Kidney (tissue), 13 donors: ENCODE measurements at regions not wholly inside any gene's neighbourhood (a gene's known extent, or its start where the extent isn't known, plus 50 kb on each side); places are given as distances from the start of the nearest gene placed in this dataset.

Experiments used
- DNase-seq, 5 donors: peaks; one replicate each; pipeline ENCODE4 v3.0.0-alpha.2; 2013 to 2020
- FAIRE-seq: peaks from 2 replicates; lab custom pipeline; 2012; peaks lifted over from hg19 to GRCh38; lab: Jason Lieb, UNC
- H3K27ac ChIP-seq, 2 donors: one replicate each; pipeline ENCODE4 v1.7.0; 2013; ENCODE audit warnings: low read depth in 2 of 2, low read length in 2 of 2, inconsistent platforms in 1 of 2
- H3K27me3 ChIP-seq: one replicate; pipeline ENCODE4 v1.7.1; 2013; ENCODE audit warnings: low read length, inconsistent platforms; ENCODE audit not compliant: control insufficient read depth, insufficient read depth
- H3K36me3 ChIP-seq, 3 donors: one replicate each; pipeline versions ENCODE4 v1.7.0 to v1.7.1; 2013; ENCODE audit warnings: low read length in 3 of 3, control low read depth in 1 of 3, inconsistent platforms in 1 of 3; ENCODE audit not compliant: insufficient read depth in 3 of 3, control insufficient read depth in 2 of 3
- H3K4me1 ChIP-seq, 3 donors: one replicate each; pipeline versions ENCODE4 v1.7.0 to v1.7.1; 2013; ENCODE audit warnings: low read length in 3 of 3, inconsistent platforms in 1 of 3, low read depth in 1 of 3; ENCODE audit not compliant: control insufficient read depth in 2 of 3, insufficient read depth in 2 of 3
- H3K4me3 ChIP-seq, 3 donors: one replicate each; pipeline versions ENCODE4 v1.7.0 to v1.8.1; 2013; ENCODE audit warnings: low read length in 3 of 3, control low read depth in 1 of 3, inconsistent platforms in 1 of 3
- H3K9ac ChIP-seq, 3 donors: one replicate each; pipeline versions ENCODE4 v1.7.0 to v1.7.1; 2013; ENCODE audit warnings: low read length in 3 of 3, control low read depth in 1 of 3, inconsistent platforms in 1 of 3
- H3K9me3 ChIP-seq, 3 donors: one replicate each; pipeline versions ENCODE4 v1.7.0 to v1.7.1; 2013; ENCODE audit warnings: low read length in 3 of 3, control low read depth in 1 of 3, inconsistent platforms in 1 of 3; ENCODE audit not compliant: control insufficient read depth in 2 of 3, insufficient read depth in 1 of 3
- intact Hi-C: fragments of 100-400 bp; cut with DNase I; formaldehyde crosslinking; loops from one replicate; pipeline ENCODE4 v1.11.1; 2022
- TF ChIP-seq, protein P1 (sequence below): IDR thresholded peaks from 3 replicates; pipeline ENCODE4 v1.5.1; 2012; ENCODE audit warnings: mild to moderate bottlenecking, moderate library complexity, borderline replicate concordance; ENCODE audit not compliant: insufficient read depth; ENCODE audit errors: extremely low read depth
- donor health status: control.
- donor health status: control.
- donor health status: control.
- donor health status: control.
- donor health status: control.
- donor health status: DM: yes; HTN: yes; CAD: no.
- donor health status: Normal renal cell carcinoma (clear cell type).

DNA sequence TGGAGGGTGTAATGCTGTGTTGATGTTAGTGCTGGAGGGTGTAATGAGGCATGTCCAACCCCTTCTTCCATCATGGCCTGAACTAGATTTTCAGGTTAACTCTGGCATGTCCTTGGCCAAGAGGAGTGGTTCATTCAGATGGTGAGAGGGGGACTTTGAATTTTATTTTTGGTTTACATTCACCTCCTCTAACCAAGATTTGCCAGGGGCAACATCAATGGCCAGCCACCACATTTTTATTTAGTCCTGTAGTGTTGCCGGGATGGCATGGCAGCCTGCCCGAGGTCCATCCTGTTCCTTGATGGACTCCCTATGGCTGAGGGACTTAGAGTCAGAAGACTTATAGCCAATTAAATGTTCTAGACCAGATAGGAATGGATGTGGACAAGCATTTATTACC lies 484.6 kb upstream of the HS6ST1 start:
- Histone ChIP-seq H3K9ac (no peak overlapping the region), H3K27me3 (no peaks in the 10 kb centered on the region), H3K9me3 (peaks cover 0 to 3% (median 0%) of the 10 kb centered on the region in 3 donors), H3K36me3 (no peaks in the 10 kb centered on the region), H3K27ac (no peak overlapping the region), H3K4me1 (no peaks in the 10 kb centered on the region), H3K4me3 (no peak overlapping the region)
- FAIRE-seq (no peak), DNase-seq (peak in 1 of 5 donors; percentile 37)
- intact Hi-C loops = no loop called here
- TF ChIP-seq, protein P1, sequence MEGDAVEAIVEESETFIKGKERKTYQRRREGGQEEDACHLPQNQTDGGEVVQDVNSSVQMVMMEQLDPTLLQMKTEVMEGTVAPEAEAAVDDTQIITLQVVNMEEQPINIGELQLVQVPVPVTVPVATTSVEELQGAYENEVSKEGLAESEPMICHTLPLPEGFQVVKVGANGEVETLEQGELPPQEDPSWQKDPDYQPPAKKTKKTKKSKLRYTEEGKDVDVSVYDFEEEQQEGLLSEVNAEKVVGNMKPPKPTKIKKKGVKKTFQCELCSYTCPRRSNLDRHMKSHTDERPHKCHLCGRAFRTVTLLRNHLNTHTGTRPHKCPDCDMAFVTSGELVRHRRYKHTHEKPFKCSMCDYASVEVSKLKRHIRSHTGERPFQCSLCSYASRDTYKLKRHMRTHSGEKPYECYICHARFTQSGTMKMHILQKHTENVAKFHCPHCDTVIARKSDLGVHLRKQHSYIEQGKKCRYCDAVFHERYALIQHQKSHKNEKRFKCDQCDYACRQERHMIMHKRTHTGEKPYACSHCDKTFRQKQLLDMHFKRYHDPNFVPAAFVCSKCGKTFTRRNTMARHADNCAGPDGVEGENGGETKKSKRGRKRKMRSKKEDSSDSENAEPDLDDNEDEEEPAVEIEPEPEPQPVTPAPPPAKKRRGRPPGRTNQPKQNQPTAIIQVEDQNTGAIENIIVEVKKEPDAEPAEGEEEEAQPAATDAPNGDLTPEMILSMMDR = no peak

DNA sequence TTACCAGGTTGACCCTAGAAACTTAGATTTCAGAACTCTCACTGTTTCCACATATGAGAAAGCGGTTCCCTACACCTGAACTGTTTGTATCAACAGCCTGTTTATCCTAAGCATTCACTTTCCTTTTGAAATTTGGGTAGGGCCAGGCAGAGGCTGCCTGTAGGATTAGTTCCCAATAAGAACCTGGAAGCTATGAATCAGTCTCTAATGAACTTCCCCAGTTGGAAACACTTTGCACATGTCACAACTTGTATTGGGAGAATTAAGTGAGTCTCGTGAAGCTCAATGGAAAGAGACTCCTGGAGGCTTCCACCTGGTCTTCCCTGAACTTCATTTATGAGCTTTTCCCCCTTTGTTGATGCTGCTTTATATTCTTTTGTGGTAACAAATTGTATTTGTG lies 486.6 kb upstream of the HS6ST1 start:
- DNase-seq (no peak), FAIRE-seq (no peak)
- intact Hi-C loops = no loop called here
- H3K27ac ChIP-seq = no peak overlapping the region
- H3K9me3 ChIP-seq = peaks cover 0 to 9% (median 0%) of the 10 kb centered on the region in 3 donors
- H3K27me3 ChIP-seq = no peaks in the 10 kb centered on the region
- H3K4me3 ChIP-seq = no peak overlapping the region
- TF ChIP-seq, protein P1 = no peak
- H3K9ac ChIP-seq = no peak overlapping the region
- no peaks in the 10 kb centered on the region for H3K4me1 ChIP-seq
- no peaks in the 10 kb centered on the region for H3K36me3 ChIP-seq

DNA sequence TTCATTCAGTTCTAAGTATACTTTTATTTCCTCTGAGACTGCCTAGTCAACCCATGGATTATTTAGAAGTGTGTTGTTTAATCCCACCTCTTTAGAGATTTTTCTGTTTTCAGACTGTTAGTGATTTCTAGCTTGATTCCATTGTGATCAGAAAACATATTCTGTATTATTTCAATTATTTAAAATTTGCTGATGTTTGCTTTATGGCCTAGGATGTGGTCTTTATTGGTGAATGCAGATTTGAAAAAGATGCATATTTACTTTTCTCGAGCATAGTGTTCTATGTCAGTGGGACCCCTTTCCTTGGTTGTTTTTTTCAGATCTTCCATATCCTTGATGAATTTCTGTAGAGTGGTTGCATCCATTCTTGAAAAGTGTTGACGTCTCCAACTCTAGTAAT lies 487.2 kb upstream of the HS6ST1 start:
- intact Hi-C loops = no loop called here
- Histone ChIP-seq H3K9ac (no peak overlapping the region), H3K9me3 (peaks cover 0 to 9% (median 0%) of the 10 kb centered on the region in 3 donors), H3K4me1 (no peaks in the 10 kb centered on the region), H3K4me3 (no peak overlapping the region), H3K36me3 (no peaks in the 10 kb centered on the region), H3K27me3 (no peaks in the 10 kb centered on the region), H3K27ac (no peak overlapping the region)
- DNase-seq = no peak
- no peak for FAIRE-seq
- TF ChIP-seq, protein P1 = no peak

DNA sequence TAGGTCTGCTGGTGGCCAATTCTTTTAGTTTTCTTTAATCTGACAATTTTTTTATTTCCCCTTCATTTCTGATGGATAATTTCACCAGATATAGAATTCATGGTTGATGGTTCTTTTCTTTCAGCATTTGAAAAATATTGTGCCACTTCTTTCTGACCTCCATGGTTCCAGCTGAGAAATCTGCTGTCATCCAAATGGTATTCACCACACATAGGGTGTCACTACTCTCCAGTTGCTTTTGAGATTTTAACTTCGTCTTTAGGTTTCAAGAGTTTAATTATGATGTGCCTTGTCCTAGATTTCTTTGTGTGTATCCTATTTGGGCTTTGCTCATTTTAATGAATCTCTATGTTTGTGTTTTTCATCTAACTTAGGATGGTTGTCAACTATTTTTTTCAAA lies 488.6 kb upstream of the HS6ST1 start:
- intact Hi-C loops = no loop called here
- Histone ChIP-seq H3K27ac (no peak overlapping the region), H3K9ac (no peak overlapping the region), H3K9me3 (peaks cover 0 to 9% (median 0%) of the 10 kb centered on the region in 3 donors), H3K4me3 (no peak overlapping the region), H3K4me1 (no peaks in the 10 kb centered on the region), H3K36me3 (no peaks in the 10 kb centered on the region), H3K27me3 (no peaks in the 10 kb centered on the region)
- TF ChIP-seq, protein P1 = no peak
- no peak for DNase-seq
- FAIRE-seq = no peak
